ENCODE measurements at regions not wholly inside any gene's neighbourhood (a gene's known extent, or its start where the extent isn't known, plus 50 kb on each side); places are given as distances from the start of the nearest gene placed in this dataset.

- intact Hi-C loops (cut with DNase I): no loop called here
- no peak for ATAC-seq
Measured at GRCh38 chr3:80159990-80160506, 392.2 kb upstream of the ROBO1 start.

GRCh38 chr3:80158332-80158731, 390.5 kb upstream of the ROBO1 start:
- Histone ChIP-seq H3K36me3 (no peaks in the 10 kb centered on the region), H3K9me3 (peaks cover 0 to 3% (median 0%) of the 10 kb centered on the region in 12 donors), H3K4me3 (no peak overlapping the region), H3K27ac (no peak overlapping the region), H3K27me3 (no peaks in the 10 kb centered on the region), H3K4me1 (no peaks in the 10 kb centered on the region)
- DNase-seq (no peak), ATAC-seq (no peak)
- intact Hi-C loops (cut with DNase I): no loop called here
- WGBS, 4 donors: 69 to 80% (median 79%) methylated on average over 3 of the region's 3 CpGs
- TF ChIP-seq POLR2A (IDR thresholded peaks at IDR 0.05) (no peak), CTCF (IDR thresholded peaks at IDR 0.05) (no peak)

More at GRCh38 chr3:80159990-80160506, 392.2 kb upstream of the ROBO1 start:
- Histone ChIP-seq H3K4me1 (no peaks in the 10 kb centered on the region), H3K27me3 (no peaks in the 10 kb centered on the region), H3K9me3 (no peaks in the 10 kb centered on the region), H3K27ac (no peak overlapping the region), H3K4me3 (no peak overlapping the region), H3K36me3 (no peaks in the 10 kb centered on the region)
- TF ChIP-seq POLR2A (IDR thresholded peaks at IDR 0.05): no peak
- TF ChIP-seq CTCF (IDR thresholded peaks at IDR 0.05): no peak
- 45 to 59% (median 53%) methylated on average over 3 of the region's 3 CpGs for WGBS, 4 donors
- DNase-seq: no peak

- WGBS, 4 donors: 67 to 76% (median 72%) methylated on average over 2 of the region's 2 CpGs
- peaks cover 0 to 3% (median 0%) of the 10 kb centered on the region in 12 donors for H3K9me3 ChIP-seq
- intact Hi-C loops (cut with DNase I): no loop called here
Measured at GRCh38 chr3:80157546-80157945, 389.7 kb upstream of the ROBO1 start.

GRCh38 chr3:80152692-80153091, 384.9 kb upstream of the ROBO1 start:
- ATAC-seq (no peak), DNase-seq (no peak)
- H3K36me3 ChIP-seq: no peaks in the 10 kb centered on the region
- no peaks in the 10 kb centered on the region for H3K4me1 ChIP-seq
- intact Hi-C loops (cut with DNase I): no loop called here
- H3K9me3 ChIP-seq: peaks cover 0 to 20% (median under 1%) of the 10 kb centered on the region in 12 donors
- H3K27ac ChIP-seq: no peak overlapping the region
- 56 to 65% (median 56%) methylated on average over 3 of the region's 3 CpGs for WGBS, 4 donors
- no peaks in the 10 kb centered on the region for H3K27me3 ChIP-seq
- TF ChIP-seq CTCF (IDR thresholded peaks at IDR 0.05): no peak
- no peak for TF ChIP-seq POLR2A (IDR thresholded peaks at IDR 0.05)
- H3K4me3 ChIP-seq: no peak overlapping the region

More at GRCh38 chr3:80157546-80157945, 389.7 kb upstream of the ROBO1 start:
- DNase-seq (no peak), ATAC-seq (no peak)
- no peaks in the 10 kb centered on the region for H3K27me3 ChIP-seq
- H3K4me3 ChIP-seq: no peak overlapping the region
- H3K36me3 ChIP-seq: no peaks in the 10 kb centered on the region
- no peaks in the 10 kb centered on the region for H3K4me1 ChIP-seq
- H3K27ac ChIP-seq: no peak overlapping the region
- TF ChIP-seq POLR2A (IDR thresholded peaks at IDR 0.05) (no peak), CTCF (IDR thresholded peaks at IDR 0.05) (no peak)

All from heart left ventricle (tissue), 16 donors.